GM12878 (cell line): ENCODE measurements at regions not wholly inside any gene's neighbourhood (a gene's known extent, or its start where the extent isn't known, plus 50 kb on each side); places are given as distances from the start of the nearest gene placed in this dataset.

Experiments
- ATAC-seq: fragments of 200-7000 bp; cut with Tn5 transposase; 3 replicates; pipeline ENCODE4 v1.9.1; 2020; ENCODE audit warnings: mild to moderate bottlenecking, moderate library complexity
- BruUV-seq: library from RNA; stranded (reverse); fragments of 400-500 nt; replicated peaks from 2 replicates; lab custom pipeline; 2021; lab: Mats Ljungman, UMichigan
- CTCF ChIA-PET: fragments of 300-600 bp; sonication (Branson Sonifier 250); formaldehyde crosslinking; extraction: SDS; loops from one replicate; lab custom pipeline; 2021; ENCODE audit warnings: inconsistent platforms; lab: Yijun Ruan, JAX
- POLR2A ChIA-PET: fragments of 350-600 bp; formaldehyde crosslinking; extraction: SDS; loops from one replicate; lab custom pipeline; 2021; ENCODE audit warnings: inconsistent platforms; lab: Charles Lee
- RAD21 ChIA-PET: fragments of 300-600 bp; sonication (Branson Sonifier 250); formaldehyde crosslinking; loops from one replicate; lab custom pipeline; 2023; ENCODE audit warnings: antibody characterized with exemption; ENCODE audit not compliant: unreplicated experiment; lab: Charles Lee
- SMC1A ChIA-PET: fragments of 300-600 bp; sonication (Branson Sonifier 250); formaldehyde crosslinking; loops from one replicate; lab custom pipeline; 2023; ENCODE audit not compliant: unreplicated experiment, uncharacterized antibody; lab: Charles Lee
- DNase-seq: peaks from one replicate; pipeline ENCODE4 v3.0.0-alpha.2; 2011; ENCODE audit warnings: low read depth, low spot score
- FAIRE-seq: peaks from 3 replicates; lab custom pipeline; 2011; peaks lifted over from hg19 to GRCh38; lab: Jason Lieb, UNC
- H2AFZ ChIP-seq: 2 replicates; pipeline ENCODE4 v1.6.0; 2011; ENCODE audit warnings: low read depth, low read length, control low read depth; ENCODE audit not compliant: control insufficient read depth
- H3K27ac ChIP-seq: 2 replicates; pipeline ENCODE4 v1.5.1; 2011; ENCODE audit warnings: control low read depth; ENCODE audit not compliant: control insufficient read depth, insufficient read depth
- H3K27me3 ChIP-seq, 2 experiments: replicated peaks in 1 of 2; 2 replicates each; pipeline versions ENCODE4 v1.6.0 to v1.6.1; 2011; ENCODE audit warnings: low read length in 1 of 2; ENCODE audit not compliant: control insufficient read depth in 2 of 2, insufficient read depth in 2 of 2
- H3K36me3 ChIP-seq, 2 experiments: 2 replicates each; pipeline ENCODE4 v1.5.1; 2011; ENCODE audit warnings: low read length in 1 of 2; ENCODE audit not compliant: control insufficient read depth in 2 of 2, insufficient read depth in 2 of 2
- H3K4me1 ChIP-seq: 2 replicates; pipeline ENCODE4 v1.6.1; 2011; ENCODE audit warnings: mild to moderate bottlenecking, low read length, moderate library complexity, mixed read lengths; ENCODE audit not compliant: control insufficient read depth, insufficient read depth
- H3K4me2 ChIP-seq: 2 replicates; pipeline ENCODE4 v1.6.0; 2011; ENCODE audit warnings: control low read depth; ENCODE audit not compliant: control insufficient read depth, insufficient read depth
- H3K4me3 ChIP-seq: fragments of 200-600 bp; sonication (generic); 2 replicates; pipeline ENCODE4 v1.5.1; 2016
- H3K79me2 ChIP-seq: 2 replicates; pipeline ENCODE4 v1.6.0; 2011; ENCODE audit warnings: low read length; ENCODE audit not compliant: control insufficient read depth, insufficient read depth
- H3K9ac ChIP-seq: 2 replicates; pipeline ENCODE4 v1.8.0; 2011; ENCODE audit warnings: low read length, control low read depth, mixed read lengths; ENCODE audit not compliant: control insufficient read depth, insufficient read depth
- H3K9me3 ChIP-seq: replicated peaks from 3 replicates; pipeline ENCODE4 v1.5.1; 2011; ENCODE audit warnings: mild to moderate bottlenecking, low read length; ENCODE audit not compliant: control insufficient read depth, insufficient read depth
- H4K20me1 ChIP-seq: 2 replicates; pipeline ENCODE4 v1.6.0; 2011; ENCODE audit not compliant: control insufficient read depth, insufficient read depth
- BCLAF1 ChIP-seq: fragments of 450-650 bp; IDR thresholded peaks from 2 replicates; pipeline ENCODE4 v1.6.1; 2017; ENCODE audit warnings: antibody characterized with exemption, mild to moderate bottlenecking, moderate library complexity
- BHLHE40 ChIP-seq, 2 experiments: fragments of 450-650 bp in 1 of 2; IDR thresholded peaks; 2 replicates each; pipeline ENCODE4 v1.6.1; 2011 to 2017; ENCODE audit warnings: low read depth in 2 of 2, borderline replicate concordance in 1 of 2, improper control_type of control experiment in 1 of 2, low read length in 1 of 2, mild to moderate bottlenecking in 1 of 2
- E4F1 ChIP-seq: fragments of 450-650 bp; IDR thresholded peaks from 2 replicates; pipeline ENCODE4 v1.6.1; 2018; ENCODE audit warnings: borderline replicate concordance, mild to moderate bottlenecking; ENCODE audit not compliant: partially characterized antibody
- EED ChIP-seq: sonication (generic); IDR thresholded peaks from 2 replicates; pipeline ENCODE4 v1.6.1; 2016; ENCODE audit warnings: antibody characterized with exemption, low read depth
- EGR1 ChIP-seq, 2 experiments: IDR thresholded peaks; 1 replicate in 1 of 2; 2 replicates in 1 of 2; pipeline ENCODE4 v1.6.1; 2011 to 2012; ENCODE audit warnings: low read depth in 2 of 2, low read length in 2 of 2, borderline replicate concordance in 1 of 2, mild to moderate bottlenecking in 1 of 2, moderate library complexity in 1 of 2
- IKZF1 ChIP-seq: fragments of 450-650 bp; conservative IDR thresholded peaks from 2 replicates; pipeline ENCODE4 v1.6.1; 2017; ENCODE audit warnings: antibody characterized with exemption, mild to moderate bottlenecking
- IRF3 ChIP-seq: fragments of 450-650 bp; IDR thresholded peaks from 2 replicates; pipeline ENCODE4 v1.6.1; 2014; ENCODE audit warnings: mild to moderate bottlenecking
- KAT2A ChIP-seq: conservative IDR thresholded peaks from 2 replicates; pipeline ENCODE4 v1.6.1; 2011; ENCODE audit warnings: low read depth, low read length; ENCODE audit not compliant: control insufficient read depth
- KDM1A ChIP-seq: fragments of 200-600 bp; sonication (generic); IDR thresholded peaks from 2 replicates; pipeline ENCODE4 v1.6.1; 2016; ENCODE audit warnings: borderline replicate concordance
- NR2F1 ChIP-seq: fragments of 450-650 bp; conservative IDR thresholded peaks from 2 replicates; pipeline ENCODE4 v1.6.1; 2017; ENCODE audit warnings: mild to moderate bottlenecking
- POLR2A ChIP-seq: IDR thresholded peaks from 2 replicates; pipeline ENCODE4 v1.6.1; 2011; ENCODE audit warnings: low read depth, mild to moderate bottlenecking, low read length
- POU2F2 ChIP-seq: IDR thresholded peaks from 3 replicates; pipeline ENCODE4 v1.6.1; 2011; ENCODE audit warnings: low read depth, mild to moderate bottlenecking, low read length, borderline replicate concordance
- RAD21 ChIP-seq: IDR thresholded peaks from 2 replicates; pipeline ENCODE4 v1.6.1; 2011; ENCODE audit warnings: mild to moderate bottlenecking, low read depth, low read length, moderate library complexity; ENCODE audit not compliant: insufficient read depth
- RB1 ChIP-seq: fragments of 450-650 bp; formaldehyde crosslinking; IDR thresholded peaks from 2 replicates; pipeline ENCODE4 v1.6.1; 2017; ENCODE audit warnings: mild to moderate bottlenecking, borderline replicate concordance
- ZNF217 ChIP-seq: fragments of 450-650 bp; IDR thresholded peaks from 2 replicates; pipeline ENCODE4 v1.6.1; 2017; ENCODE audit warnings: antibody characterized with exemption, mild to moderate bottlenecking
- ZNF384 ChIP-seq: IDR thresholded peaks from 2 replicates; pipeline ENCODE4 v1.6.1; 2012; ENCODE audit warnings: low read depth, mild to moderate bottlenecking, low read length, improper control_type of control experiment, borderline replicate concordance
- WGBS: methylation state at CpG from one replicate; pipeline ENCODE4 v1.1.6; 2016; ENCODE audit warnings: low lambda C conversion rate; ENCODE audit not compliant: insufficient replicate concordance, insufficient coverage; ENCODE audit errors: missing lambda C conversion rate; 5-methylcytosine and 5-hydroxymethylcytosine counted together
- in situ Hi-C: fragments of 300-500 bp; cut with MboI; formaldehyde crosslinking; loops from 9 replicates; pipeline ENCODE4 v1.14.3; 2018; ENCODE audit warnings: mixed read lengths
- intact Hi-C: fragments of 100-400 bp; cut with micrococcal nuclease; formaldehyde crosslinking; loops from one replicate; pipeline ENCODE4 v1.14.2; 2022; ENCODE audit not compliant: unreplicated experiment

- TF ChIP-seq IKZF1 (no peak), ZNF384 (no peak), KDM1A (no peak)
These were observed 97.0 kb downstream of the FOXF2 start (continued) for GRCh38 chr6:1486387-1486786.

- Histone ChIP-seq H3K27me3 (no peaks in the 10 kb centered on the region), H2AFZ (no peak overlapping the region), H3K79me2 (no peaks in the 10 kb centered on the region), H3K4me1 (peaks cover 24% of the 10 kb centered on the region), H3K4me3 (no peak overlapping the region), H3K9me3 (no peaks in the 10 kb centered on the region), H3K9ac (no peak overlapping the region), H4K20me1 (no peaks in the 10 kb centered on the region), H3K36me3 (no peaks in the 10 kb centered on the region), H3K27ac (no peak overlapping the region), H3K4me2 (no peak overlapping the region)
- ChIA-PET CTCF (no interaction called here), POLR2A (no interaction called here), RAD21 (interaction anchor here (1.0 to 1.2 kb wide), 3 partner anchors 22 to 51 kb away, joined by 3 to 4 read pairs (median 3); no protein-coding TSS in a partner anchor), SMC1A (interaction anchor here (0.7 to 8.8 kb wide), 3 partner anchors 16 to 48 kb away, joined by 3 to 111 read pairs (median 10); no protein-coding TSS in a partner anchor)
- FAIRE-seq = no peak
- intact Hi-C loops (no loop called here), in situ Hi-C loops (no loop called here)
- 82% methylated on average over 4 of the region's 4 CpGs for WGBS
- ATAC-seq = no peak
- DNase-seq = no peak
- no TSS peak for BruUV-seq
- TF ChIP-seq E4F1 (no peak), ZNF217 (no peak), IRF3 (no peak), EED (no peak), POU2F2 (no peak), EGR1 (IDR thresholded peaks at IDR 0.05; ENCODE audit: borderline replicate concordance in 1 of 2, low read depth in 2 of 2, low read length in 2 of 2) (no peak), BHLHE40 (IDR thresholded peaks at IDR 0.05; ENCODE audit: borderline replicate concordance in 1 of 2, low read depth in 2 of 2, low read length in 1 of 2) (no peak), POLR2A (no peak), NR2F1 (no peak), RAD21 (no peak), KAT2A (no peak), RB1 (no peak), BCLAF1 (no peak)
These were observed 97.9 kb downstream of the FOXF2 start for GRCh38 chr6:1487239-1487638.
